NCI-H2196 treated with DMSO at 0.1 percent for 48 hours (cell line): ENCODE measurements at regions not wholly inside any gene's neighbourhood (a gene's known extent, or its start where the extent isn't known, plus 50 kb on each side); places are given as distances from the start of the nearest gene placed in this dataset.

Source experiments
- DNase-seq: peaks from one replicate; lab custom pipeline; 2025; ENCODE audit not compliant: unreplicated experiment; lab: John Stamatoyannopoulos, UW

DNA sequence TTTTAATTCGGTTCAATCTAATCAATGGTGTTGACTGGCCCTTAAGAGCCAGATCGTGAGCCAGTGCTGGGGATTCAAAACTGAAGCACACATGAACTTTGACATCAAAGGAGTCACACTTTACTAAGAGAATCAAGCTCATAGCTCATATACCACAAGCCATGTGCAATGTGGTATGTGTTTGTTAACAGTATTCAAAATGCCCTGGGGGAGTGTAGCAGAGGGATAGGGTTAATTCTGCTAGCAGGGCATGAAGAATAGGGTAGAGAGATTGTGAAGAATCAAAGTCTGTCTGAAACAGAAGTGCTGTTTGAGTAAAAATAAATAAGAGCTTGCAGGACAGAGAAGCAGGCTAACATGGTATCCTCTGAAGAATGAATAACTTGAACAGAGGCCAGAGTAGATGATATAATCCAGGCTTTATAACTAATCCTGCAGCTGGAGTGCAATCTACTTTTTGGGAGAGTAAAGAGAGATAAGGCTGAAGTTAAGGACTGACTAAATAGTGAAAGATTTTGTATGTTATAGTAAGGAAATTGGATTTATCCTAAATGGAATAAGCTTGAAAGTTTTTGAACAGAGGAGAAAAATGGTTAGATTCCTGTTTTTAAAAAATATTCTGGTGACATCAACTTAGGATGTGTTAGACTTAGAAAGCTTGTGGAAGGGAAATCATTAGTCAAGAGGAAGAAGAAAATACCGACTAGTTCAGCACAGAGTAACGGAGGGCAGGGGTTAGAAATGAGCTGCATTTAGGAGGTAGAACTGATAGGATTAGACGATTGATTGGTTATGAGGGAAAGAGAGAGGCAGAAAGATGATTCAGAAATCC lies 292.0 kb downstream of the NFKBIZ start:
- DNase-seq = no peak

GRCh38 chr3:102141928-102142239 lies 292.6 kb downstream of the NFKBIZ start:
- no peak for DNase-seq

DNA sequence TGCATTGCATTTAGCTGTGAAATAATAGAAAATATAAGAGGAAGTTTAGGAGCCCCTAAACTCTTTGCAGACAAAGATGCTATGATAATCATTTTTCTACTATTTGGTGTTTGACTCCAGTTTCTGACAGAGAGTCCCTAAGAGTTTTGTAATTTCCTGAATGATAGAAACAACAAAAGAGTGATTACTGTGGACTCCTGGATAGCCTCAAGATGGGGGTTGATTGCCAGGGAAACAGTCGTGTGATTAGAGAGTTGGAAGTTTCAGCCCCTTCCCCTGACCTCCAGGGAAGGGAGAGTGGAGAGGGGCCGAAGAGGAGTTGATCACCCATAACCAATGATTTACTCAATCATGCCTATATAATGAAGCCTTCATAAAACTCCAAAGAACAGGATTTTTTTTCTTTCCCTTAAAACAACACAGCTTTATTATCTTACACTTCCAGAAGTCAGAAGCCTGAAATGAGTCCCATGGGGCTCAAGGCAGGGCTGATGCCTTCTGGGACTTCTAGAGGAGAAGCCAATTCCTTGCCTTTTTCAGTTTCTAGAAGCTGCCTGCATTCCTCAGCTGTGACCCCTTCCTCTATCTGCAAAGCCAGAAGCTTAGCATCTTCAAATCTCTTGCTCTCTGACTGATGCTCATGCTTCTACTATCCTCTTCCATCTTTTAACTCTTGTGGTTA lies 292.3 kb upstream of the ZPLD1 start:
- no peak for DNase-seq

GRCh38 chr3:102143536-102143935 lies 291.3 kb upstream of the ZPLD1 start:
- no peak for DNase-seq

- DNase-seq = no peak
Observed at GRCh38 chr3:102144063-102144462, 290.8 kb upstream of the ZPLD1 start.

GRCh38 chr3:102148598-102149337 lies 286.0 kb upstream of the ZPLD1 start:
- DNase-seq = no peak

GRCh38 chr3:102151935-102152334 lies 282.9 kb upstream of the ZPLD1 start:
- DNase-seq = no peak

DNA sequence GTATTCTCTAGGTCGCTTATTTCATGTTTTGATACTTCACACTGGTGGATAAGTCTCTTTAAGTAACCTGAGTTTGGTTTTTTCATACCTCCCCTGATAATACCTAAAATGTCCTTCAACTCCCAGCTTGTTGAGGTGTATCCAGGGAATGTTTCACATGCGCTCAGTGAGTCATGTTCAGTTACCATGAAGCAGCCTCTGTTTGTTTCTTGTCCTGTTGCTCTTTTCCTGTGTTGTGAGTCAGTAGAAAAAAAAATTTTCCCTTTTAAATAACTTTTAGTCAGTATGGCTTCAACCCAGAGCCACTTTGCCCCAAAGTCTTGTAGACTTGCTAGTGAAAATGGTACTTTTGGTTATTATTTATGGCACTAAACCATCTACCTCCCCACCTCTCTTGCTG lies 278.4 kb upstream of the ZPLD1 start:
- no peak for DNase-seq

DNA sequence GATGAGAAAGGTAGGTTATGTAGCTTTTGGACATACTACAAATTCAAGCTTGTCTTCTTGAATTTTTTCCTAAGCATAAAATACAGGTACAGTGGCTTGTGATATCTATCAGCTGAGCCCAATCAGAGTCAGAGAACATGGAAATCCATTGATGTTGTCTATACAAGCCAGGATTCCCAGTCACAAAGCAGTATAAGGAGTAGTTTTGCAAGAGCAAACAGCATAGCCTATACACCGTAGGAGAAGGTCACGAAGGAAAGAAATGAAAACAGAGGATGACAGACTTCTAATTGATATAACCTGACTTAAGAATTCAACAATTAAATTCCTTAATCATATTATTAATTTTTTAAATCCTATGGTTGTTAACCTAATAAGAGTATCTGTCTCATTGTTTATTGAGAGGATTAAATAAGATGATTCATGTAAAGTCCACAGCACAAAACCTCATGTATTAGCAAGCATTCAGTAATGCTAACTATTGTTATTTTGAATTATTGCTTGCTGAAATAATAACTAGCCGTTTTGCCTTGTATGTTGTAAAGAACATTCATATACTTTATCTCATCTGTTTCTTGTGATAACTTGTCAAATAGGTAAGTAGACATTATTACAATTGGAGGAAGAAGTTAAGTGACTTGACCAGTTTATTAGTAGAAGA lies 276.6 kb upstream of the ZPLD1 start:
- DNase-seq = no peak

GRCh38 chr3:102159810-102160451 lies 274.9 kb upstream of the ZPLD1 start:
- DNase-seq = no peak

DNA sequence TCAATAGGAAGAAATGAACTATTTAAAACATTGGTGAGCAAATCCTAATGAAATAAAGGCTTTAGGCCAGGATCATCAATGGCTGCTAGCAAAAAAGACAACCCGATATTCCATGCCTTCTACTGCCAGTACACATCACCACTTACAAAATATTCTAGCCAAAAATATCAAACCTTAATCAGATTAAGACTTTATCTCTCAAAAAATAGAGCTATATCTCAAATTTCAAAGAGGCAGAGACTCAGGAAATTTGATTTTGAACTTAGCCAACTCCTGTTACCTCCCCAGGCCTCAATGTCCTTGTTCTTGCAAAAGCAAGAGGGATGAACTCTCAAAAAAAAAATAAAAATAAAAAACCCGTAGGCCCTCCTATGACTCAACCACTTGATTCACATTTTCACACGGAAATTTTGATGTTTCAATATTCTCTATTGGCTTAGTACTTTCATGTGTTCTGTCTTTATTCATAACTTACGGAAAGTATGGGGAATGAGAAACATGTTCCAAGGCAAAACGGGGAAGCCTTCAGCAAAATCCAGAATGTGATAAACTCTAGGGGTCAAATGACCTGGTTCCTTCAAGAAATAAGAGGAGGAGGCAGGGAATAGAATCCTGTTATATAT lies 273.3 kb upstream of the ZPLD1 start:
- DNase-seq = no peak

DNA sequence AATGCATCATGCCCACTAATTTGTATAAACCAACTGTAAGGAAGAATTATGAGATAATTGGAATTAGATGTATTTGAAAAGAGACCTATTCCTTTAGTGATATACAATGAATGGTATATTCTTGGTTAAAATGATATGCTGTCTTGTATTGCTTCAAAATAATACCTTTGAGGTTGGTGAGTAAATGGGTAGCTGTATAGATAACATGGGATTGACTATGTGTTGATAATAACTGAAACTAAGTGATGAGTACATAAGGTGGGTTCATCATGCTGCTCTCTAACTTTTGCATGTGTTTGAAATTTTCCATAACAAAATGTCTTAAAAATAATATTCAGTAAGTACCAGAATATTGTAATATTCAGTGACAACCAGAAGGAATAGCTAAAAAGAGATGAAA lies 272.6 kb upstream of the ZPLD1 start:
- DNase-seq = no peak

DNA sequence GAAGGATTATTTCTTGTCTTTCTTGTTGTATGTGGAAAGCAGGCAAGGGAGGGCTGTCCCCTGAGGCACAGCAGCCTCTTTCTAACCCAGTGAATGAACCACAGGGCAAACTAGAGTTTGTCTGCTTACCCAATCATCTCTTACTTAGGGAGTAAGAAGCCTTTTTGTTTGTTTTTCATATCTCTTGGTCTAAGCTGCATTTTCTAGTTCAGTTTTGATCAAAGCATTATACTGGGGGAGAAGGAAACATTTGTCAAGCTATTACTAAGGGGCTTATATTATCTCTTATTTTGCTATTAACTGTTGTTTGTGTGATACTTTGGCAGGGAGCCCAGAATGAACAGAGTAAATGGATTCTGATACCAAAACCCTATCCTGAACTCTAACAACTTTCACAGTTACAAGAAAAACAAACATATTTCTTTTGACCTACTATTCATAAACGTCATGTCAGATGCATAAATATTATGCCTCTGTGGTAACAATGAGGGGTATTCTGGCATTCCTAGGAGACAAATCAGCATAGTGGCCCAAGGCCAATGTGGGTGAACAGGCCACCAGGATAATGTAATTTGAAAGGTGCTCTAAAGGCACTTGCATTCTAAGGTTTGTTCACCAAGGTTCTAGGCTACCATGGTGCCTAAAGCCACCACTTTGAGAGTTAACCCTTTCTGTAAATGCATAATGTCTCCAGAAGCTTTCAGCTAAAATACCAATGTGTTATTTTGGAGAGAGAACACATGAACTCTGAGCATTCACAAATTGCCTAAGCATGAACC lies 271.6 kb upstream of the ZPLD1 start:
- DNase-seq = no peak

DNA sequence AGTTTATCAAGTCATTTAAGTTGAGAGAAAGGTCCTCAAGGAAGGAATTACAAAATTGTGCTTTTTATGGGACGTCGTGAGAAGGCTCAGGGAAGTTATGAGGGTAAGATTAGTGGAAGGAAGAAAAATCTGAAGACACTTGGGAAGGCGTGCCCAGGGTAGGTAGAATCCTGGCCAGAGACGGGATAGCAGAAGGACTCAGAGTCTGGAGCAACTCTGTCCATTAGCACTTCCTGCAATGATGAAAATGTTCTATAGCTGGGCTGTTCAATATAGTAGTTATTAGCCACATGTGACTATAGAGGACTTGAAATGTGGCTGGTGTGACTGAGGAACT lies 271.0 kb upstream of the ZPLD1 start:
- no peak for DNase-seq

DNA sequence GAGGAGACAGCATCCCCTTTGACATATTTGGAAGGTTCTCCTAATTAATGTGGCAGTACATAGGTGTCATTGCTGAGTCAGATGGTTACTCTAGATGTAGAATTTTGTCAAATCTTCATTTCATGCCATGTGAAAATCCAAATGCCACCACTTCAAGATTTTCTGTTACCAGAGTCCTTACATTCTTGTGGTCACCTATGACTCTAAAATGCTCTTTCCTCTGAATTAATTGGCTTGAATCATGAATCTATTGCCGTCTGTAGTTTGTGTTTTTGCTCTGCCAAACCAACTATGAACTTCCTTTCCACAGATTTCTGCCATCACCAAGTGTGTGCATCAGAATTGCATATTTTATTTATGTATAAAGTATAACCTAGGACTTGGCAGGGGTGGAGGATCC lies 269.4 kb upstream of the ZPLD1 start:
- no peak for DNase-seq

- no peak for DNase-seq
Observed at GRCh38 chr3:102169915-102170479, 264.8 kb upstream of the ZPLD1 start.

- no peak for DNase-seq
Observed at GRCh38 chr3:102170545-102170944, 264.3 kb upstream of the ZPLD1 start.

- no peak for DNase-seq
Observed at GRCh38 chr3:102174312-102174712, 260.5 kb upstream of the ZPLD1 start.

- no peak for DNase-seq
Observed at GRCh38 chr3:102174832-102175374, 259.9 kb upstream of the ZPLD1 start.
